Dermis blood vessel endothelial cell (primary cell): ENCODE measurements at regions not wholly inside any gene's neighbourhood (a gene's known extent, or its start where the extent isn't known, plus 50 kb on each side); places are given as distances from the start of the nearest gene placed in this dataset.

Experiments
- DNase-seq: peaks from one replicate; pipeline ENCODE4 v3.0.0; 2010

DNA sequence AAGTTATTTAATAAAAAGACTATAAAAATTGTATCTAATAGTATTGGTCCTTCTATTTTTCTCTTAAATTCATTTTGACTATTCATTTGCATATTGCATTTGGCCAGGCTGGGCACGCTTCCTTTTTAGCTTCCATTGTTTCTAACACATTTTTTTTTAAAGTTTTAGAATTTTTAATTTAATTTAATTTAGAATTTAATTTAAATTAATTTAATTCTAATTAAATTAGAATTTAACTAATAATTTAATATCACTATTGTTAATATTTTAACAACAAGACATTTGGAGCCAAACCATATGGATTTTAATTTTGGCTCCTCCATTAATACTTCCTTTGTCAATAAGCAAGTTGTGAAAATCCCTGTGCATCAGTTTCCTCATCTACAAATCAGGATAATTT, 856.9 kb upstream of the SEL1L start:
- no peak for DNase-seq

DNA sequence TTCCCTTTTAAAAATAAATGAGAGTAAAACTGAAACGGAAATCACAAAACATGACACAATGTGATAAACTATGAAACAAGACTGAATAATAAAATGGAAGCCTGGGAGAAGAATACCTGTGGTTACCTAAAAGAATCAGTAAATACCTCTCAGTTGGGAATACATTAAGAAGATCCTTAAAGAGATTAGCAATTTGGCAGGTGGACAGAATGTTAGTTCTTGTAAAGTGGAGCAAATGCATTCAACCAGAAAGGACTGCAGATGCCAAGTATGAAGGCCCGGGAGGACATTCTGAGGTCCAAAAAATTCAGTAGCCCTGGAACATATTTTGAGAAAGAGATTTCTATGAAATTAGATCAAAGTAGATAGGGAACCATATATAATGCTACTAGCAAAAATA, 861.3 kb upstream of the SEL1L start:
- no peak for DNase-seq

DNA sequence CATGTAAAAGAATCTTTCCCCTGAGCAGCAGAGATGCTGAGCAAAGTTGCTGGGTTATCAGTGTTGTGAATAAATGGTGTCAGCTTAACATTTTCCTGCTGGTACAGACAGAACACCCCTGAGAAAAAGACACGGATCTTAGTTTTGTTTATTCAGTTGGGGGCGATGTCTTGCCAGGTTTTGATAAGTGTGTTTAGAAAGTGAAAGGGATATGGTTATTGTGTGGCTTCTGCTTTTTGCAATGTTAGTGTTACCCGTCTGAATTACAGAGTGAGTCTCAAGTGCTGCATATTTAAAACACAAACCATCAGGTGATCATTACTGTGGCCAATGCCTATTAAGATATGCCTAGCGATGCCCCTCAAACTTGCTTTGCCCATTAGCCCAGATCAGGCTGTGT, 864.6 kb upstream of the SEL1L start:
- DNase-seq: no peak

DNA sequence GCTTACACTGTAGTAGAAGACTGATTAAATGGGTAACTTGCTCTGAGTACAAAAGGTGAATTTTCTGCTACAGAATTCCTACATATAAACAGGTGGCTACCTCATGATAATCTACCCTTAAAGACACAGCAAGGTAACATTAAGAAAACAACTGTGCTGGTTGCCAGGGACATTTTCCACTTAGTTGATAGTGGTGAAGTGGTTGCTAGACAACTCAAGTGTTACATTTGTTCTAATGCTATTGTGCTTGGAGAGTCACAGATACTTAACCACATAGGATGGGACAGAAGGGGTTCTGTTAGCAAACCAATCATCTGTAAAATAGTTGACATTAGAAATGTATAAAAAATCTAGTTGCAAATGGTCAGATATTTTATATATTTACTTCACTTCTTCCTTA, 870.3 kb upstream of the SEL1L start:
- no peak for DNase-seq

DNA sequence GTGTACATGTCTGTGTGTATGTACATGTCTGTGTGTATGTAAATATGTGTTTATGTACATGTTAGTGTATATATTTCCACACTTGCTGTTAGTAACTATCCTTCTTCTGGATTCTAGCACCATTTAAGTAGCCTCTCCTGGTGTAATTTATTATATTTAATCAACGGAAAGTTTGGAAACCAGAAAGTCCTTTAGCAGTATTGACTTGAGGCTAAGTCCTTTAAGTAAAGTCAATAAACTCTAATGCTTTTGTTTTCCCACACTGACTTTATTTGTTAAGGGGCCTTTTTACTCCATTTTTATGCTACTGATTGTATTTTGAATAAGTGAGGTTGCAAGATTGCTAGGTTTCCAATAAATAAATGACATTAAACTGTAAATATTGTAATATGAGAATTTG, 876.4 kb upstream of the SEL1L start:
- DNase-seq: no peak

DNA sequence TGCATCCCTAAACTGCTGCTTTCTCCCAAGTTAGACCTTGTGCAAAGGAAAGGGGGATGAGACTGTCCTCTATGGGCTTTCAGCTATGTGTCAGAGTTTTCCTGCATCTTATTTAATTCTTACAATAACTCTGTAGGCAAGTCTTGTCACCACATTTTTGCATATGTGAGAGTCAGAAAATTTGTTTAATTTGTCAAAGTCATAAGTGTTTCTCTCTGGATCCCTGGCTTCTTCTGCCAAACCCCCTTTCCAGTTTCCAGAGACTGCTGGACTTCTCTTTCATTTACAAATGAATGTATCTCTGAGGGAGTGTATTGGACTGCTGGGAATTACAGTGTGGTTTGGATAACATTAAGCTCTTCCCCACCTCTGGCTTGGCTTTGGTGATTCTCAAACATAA, 877.6 kb upstream of the SEL1L start:
- no peak for DNase-seq

DNA sequence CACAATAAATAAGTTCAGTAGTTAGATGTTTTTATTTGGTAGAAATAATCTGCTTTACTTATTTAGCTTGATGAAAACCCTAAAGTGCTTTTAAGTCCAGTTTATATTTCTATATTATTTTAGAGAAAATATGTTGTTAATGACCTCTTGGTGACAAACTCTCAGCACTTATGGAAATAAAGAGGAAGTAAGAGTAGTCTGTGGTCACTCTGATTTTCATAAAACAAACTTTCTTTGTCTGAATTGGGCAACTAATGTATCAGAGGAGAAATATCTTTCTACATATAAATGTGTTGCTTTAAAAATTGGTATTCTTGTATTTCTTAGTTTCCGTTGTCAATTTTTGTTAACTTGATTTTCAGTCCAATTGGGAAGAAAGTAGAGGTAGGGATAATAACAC, 878.9 kb upstream of the SEL1L start:
- no peak for DNase-seq

DNA sequence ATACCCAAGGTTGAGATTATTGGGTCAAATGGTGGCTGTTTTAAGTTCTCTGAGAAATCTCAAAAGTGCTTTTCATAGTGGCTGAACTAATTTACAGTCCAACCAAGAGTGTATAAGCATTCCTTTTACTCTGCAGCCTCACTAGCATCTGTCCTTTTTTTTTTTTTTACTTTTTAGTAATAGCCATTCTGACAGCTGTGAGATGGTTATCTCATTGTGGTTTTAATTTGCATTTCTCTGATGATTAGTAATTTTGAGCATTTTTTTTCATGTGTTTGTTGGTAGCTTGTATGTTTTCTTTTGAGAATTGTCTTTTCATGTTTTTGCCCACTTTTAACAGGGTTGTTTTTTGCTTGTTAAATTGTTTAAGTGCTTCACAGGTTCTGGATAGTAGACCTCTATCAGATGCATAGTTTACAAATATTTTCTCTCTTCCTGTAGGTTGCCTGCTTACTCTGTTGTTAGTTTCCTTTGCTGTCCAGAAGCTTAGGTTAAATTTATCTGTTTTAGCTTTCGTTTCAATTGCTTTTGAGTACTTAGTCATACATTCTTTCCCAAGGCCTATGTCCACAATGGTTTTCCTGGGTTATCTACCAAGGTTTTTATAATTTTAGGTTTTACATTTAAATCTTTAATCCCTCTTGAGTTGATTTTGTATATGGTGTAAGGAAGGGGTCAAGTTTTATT, 881.3 kb upstream of the SEL1L start:
- no peak for DNase-seq

DNA sequence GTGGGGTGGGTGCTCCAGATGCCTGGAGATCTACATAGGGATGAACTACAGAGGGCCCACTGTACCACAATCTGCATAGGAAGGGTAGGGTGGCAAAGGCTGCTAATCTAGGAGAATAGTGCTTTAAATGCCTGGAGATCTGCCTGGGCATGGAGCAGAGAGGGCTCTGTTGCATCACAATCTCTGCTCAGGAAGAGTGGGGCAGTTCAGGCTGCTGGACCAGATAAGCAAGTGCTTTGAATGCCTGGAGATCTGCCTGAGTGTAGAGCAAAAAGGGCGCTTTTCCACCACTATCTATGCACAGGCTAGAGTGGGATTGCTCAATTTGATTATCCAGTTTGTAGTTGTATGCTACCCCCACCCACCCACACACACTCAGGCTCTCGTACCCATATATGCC, 886.3 kb upstream of the SEL1L start:
- no peak for DNase-seq

DNA sequence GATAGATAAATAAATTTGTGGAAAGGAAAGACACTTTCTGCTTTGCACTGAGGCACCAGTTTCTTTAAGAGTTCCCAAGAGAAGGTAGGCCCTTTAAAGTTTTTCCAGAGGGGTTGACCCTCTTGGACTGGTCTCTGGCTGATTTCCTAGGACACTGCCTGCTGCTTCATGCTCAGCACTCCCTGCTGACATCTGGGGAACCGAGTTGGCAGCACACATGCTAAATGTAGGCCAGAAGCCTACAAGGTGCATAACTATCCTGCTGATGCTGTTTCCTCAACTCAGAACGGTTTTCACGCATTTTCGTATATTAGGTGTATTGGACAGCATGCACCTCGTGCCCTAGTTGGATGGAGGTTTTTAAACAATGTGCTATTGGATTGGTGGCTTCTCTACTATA, 887.2 kb upstream of the SEL1L start:
- no peak for DNase-seq

DNA sequence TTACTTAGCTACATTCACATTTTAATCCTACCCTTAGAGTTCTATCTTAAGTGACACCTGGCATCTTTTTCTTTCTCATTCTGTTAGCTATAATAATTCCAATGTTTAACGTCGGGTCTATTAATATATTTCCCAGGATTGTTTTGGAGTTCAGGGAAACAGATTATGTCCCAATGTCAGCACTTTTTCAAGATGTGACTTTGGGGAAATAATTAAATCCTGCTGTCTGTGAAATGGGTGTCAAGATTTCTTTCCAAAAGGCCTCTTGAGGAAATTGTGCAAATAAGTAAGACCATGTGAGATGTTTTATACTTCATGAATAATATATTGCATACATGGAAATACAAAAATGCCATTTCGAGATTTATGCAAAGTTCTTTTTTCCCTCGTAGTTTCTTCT, 887.6 kb upstream of the SEL1L start:
- DNase-seq: no peak

DNA sequence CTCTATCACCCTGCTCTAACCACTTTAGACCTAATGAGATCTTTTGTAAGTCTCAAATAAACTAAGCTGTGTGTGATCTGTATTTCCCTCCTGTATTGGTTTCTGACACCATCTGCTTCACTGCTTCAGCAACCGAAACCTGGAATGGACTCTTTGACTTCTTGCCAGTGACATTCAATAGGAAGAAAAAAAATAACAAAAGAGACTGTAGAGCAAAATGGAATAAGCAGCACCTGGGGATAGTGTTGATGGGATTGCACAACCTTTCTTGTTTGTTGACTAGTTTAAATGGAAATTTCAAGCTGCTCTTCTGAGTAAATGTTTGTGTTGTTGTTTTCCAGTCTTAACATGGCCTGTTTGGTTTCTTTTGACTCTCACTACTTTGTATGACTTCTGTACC, 888.6 kb upstream of the SEL1L start:
- no peak for DNase-seq

DNA sequence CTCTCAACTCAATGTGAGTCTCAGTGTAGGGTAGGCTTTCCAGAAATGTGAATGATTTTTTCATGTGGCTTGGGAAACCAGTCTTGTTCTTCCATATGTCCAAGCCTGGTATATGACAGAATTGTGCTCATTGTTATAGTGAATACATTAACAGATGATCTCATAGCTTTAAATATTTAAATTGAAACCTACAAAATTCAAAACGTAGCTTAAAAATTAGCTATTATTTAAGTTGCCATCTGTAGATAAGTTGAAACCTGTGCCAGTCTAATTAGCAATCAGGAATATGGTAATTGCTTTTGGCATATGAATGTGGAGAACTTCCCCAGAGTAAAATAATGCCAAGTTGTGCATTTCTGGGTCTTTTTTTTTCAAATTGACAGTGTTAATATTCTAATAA, 891.6 kb upstream of the SEL1L start:
- DNase-seq: no peak

DNA sequence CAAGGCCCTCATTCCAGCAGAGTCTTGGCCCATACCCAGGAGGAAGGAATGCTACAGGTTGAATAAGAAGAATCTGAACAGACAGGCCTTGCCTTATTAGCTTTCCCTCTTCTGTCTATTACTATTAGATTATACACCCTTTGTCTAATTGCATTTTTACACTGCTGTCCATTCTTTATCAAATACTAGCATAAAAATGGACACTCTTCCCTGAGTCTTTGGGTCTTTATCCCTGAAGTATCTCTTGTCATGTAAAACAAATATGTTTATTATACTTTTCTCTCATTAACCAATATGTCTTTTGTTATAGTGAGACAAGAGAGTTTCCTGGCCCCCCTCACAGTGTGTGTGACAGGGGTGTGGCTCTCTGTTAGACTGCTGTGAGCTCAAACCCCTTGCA, 897.4 kb upstream of the SEL1L start:
- DNase-seq: no peak

DNA sequence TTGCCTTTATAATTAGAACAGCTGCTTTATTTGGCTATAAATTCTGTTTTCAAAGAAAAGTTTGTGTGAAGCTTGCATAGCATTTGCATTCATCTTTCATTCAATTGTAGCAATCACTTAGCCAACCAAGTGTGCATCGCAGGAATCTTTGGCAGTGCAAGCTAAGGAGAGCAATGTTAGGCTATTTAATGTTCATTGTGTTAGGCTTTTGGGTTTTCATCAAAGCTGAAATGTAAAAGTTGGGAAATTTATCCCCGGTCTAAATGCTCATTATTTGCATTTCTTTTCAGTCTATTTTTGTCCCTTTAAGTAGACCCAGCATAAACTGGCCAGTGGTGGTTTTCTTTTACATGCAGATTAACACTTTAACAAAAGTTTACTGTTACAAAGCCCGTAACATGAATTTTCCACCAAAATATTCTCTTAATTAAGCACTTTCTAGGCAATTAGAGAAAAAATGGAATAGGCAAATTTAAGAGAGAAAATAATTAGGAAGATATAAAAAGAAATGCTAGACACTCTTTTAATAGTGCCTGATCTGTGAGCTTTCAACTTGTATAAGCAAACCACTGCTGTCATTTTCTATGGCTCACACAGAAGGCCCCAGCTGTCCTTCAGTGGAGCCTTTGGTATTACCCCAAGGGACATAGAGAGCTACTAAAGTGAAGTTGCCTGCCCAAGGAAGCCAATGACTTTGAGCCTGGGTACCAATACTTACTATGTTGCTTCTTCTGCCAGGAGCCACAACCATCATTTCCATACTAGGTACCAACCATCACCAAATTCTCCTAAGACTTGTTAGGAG, 898.9 kb upstream of the SEL1L start:
- DNase-seq: no peak

DNA sequence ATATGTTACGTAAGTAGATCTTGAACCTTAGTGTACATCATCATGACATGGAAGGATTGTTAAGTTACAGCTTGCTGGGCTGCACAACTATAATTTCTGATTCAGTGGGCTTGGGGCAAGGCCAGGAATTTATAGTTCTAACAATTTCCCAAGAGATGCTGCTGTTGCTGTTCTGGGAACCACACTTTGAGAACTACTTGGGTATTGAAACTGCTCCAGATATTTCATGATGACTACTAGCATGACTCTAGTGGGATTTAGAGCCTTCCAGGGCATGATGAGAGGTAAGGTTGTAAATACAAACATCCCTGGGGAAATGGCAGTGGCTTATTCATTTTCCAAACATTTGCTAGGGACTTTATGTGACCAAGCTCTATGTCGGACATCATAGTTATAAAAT, 904.8 kb upstream of the SEL1L start:
- no peak for DNase-seq

DNA sequence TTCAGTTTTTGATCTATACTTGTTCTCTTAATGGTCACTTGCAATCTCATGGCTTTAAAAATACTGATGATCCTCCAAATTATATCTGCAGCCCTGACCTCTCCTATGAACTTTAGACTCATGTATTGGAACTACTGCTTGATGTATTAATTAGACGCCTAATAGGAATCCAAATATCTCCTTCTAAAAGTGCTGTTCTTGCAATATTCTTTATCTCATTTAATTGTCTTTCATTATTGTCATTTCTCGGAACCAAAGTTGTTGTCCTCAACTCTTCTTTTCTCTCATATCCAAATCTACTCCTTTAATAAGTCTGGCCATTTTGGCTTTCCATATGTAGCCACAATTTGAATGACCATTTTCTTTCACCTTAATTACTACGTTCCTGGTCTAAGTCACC, 907.6 kb upstream of the SEL1L start:
- DNase-seq: no peak

DNA sequence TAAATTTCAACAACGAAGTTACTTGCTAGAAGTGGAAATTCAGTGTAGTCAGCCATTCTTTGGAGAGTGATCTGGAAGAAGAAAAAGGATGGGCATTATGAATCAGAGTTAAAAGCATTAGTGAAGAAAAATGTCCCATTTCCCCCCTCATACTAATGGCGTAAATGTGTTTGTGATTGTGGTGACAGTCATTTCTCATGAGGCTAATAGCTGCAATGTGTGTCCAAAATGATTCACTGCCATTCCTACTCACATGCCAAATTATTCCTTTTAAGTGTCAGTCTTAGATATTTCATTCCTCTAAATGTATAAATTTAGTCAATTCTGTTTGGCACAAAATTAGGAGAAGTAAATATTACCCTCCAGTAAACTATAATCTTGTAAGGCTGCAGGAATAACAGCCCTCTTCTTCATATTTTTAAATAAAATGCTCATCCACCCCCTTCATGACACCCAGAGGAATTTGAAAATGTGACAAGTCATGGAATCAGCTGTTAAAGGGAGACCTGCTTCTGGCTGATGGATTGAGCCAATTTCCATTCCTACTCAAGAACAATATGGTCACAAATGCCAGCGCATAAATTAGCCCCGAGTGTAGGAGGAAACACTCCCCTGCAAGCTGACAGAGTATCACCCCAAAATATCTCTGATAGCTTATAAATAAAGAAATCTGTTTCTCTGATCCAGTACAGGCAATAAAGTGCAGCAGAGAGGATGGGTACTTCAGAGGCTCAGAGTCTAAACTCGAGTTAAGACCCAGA, 912.3 kb upstream of the SEL1L start:
- no peak for DNase-seq

DNA sequence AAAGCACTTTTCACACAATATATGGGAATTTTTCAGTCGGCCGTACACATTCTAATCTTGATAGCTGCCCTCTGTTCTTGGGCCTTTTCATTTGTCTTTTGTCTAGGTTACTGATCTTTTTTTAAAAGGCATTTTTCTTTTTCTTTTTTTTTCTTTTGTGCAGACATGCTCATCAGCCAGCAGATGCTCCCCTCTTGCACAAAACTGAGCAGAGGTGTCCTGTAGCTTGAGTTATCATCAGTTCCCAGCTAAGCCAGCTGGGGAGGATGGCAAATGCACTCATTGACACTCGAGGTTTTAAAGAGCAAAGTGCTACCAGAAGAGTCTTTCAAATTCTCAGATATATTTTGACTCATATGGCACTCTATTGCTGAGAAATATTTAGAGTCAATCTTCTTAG, 913.9 kb upstream of the SEL1L start:
- no peak for DNase-seq

DNA sequence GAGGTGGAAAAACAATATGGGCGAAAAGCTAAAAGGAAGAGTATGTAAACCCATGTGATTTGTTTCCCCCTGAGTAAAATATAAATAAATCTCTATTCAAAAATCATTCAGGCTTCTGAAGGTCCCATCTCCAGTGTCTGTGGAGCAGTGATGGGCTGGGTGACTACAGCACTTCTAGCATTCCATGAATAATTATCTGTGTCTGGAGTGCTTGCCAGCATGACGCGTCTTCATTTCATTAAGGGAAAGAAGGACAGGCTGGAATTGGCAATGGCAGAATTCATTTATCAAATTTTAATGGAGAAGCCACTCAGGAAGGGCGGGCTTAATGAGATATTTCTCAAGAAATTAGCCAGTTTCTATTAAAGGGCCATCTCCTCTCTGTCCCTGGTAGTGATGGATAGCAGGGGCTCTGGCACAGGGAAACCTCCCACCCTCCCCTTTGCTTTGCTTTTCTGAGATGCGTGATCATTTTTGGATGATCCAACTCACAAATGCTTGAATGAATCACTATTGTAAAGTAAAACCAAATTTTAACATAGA, 916.3 kb upstream of the SEL1L start:
- no peak for DNase-seq

DNA sequence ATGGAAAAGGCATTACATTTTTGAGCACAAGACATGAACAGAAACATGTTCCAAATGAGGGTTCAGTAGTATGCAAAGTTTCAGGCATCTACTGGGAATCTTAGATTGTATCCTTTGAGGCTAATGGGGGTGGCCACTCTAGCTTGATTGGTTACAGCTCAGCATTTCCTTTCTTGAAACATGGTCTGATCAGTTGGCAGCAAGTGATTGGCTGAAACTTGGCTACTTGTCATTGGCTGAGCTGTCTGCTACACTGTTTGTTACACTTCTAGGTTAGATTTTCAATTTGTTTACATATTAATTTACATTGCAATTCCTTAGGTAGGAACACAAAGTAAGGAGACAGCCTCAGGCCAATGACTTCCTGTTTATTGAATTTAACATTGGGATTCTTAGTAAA, 918.0 kb upstream of the SEL1L start:
- DNase-seq: no peak

DNA sequence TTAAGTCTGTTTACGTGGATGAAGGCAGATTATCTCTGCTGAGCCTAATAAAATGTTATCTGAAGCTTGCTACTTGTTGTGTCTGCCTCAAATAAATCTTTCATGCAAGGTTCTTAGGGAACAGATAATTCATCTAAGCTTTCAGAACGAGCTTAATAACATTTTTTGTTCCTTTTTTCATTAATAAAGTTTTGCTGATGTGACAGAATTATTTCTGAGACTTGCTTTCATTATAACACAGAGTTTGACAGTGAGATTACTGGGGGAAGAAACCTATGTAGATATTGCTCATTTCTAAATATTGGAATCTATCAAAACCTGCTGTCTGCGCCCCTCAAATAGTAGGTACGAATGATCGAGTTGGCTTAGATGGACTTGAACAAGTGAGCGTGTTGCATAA, 948.7 kb upstream of the SEL1L start:
- no peak for DNase-seq

DNA sequence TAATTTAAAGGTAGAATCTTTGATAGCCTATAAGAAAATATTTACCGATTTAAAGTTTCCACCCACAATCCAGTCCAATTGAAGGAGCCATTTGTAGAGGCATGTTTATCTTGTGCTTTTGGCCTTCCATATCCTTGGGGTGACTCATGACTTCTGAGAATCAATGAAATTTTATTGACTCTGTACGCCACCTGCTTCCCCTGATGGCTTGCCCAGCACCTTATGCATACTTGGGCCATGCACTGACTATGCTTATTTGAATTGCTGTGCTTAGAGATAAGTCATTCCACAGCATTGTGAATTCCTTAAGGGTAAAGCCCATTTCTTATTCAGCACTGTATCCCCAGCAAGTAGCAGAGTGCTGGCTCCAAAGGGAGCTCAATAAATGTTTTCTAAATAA, 954.8 kb upstream of the SEL1L start:
- no peak for DNase-seq

DNA sequence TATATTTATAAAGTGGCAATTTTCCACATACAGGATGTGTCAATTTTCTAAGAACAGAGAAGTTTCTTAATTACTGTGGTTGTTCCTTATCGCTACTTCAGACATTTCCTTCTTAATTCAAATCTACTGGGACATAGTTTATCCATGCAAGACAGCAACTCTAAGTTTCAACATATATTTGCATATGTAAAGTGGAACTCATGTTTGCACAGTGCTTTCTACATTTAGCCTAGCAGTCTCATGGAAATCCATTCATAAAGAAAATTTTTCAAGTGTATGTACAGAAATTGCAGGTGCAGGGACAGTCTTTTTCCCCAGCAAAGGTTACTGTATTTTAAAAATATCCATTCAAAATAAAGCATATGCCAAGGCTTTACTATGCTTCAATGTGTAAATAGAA, 956.7 kb upstream of the SEL1L start:
- no peak for DNase-seq
